Dermis microvascular lymphatic vessel endothelial cell (primary cell): ENCODE measurements at regions not wholly inside any gene's neighbourhood (a gene's known extent, or its start where the extent isn't known, plus 50 kb on each side); places are given as distances from the start of the nearest gene placed in this dataset.
"Not testable (repeated sequence)": the region's sequence is repeated elsewhere in the genome, so short reads cannot be mapped to it uniquely, and the experiment has no call there.

ENCODE experiments used
- DNase-seq, 2 donors: peaks; one replicate each; pipeline versions ENCODE4 v3.0.0 to v3.0.0-alpha.2; 2010; ENCODE audit warnings: low read depth in 2 of 2

DNA sequence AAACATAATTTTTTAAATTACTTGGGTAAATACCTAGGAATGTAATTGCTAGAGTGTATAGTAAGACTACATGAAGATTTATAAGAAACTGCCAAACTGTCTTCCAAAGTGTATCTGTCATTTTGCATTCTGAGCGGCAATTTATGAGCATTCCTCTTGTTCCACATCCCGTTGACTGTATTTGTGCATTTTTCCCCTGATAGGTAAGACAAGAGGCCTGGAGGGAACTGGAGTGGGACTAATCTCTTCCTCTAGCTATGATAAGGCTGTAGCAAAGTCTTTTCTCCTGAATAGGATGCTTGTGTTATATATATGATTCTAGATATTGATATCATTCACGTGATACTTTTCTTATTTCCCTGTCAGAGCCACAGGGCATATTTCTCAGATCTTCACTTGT, 1557.5 kb downstream of the GRIK2 start:
- no peak for DNase-seq

DNA sequence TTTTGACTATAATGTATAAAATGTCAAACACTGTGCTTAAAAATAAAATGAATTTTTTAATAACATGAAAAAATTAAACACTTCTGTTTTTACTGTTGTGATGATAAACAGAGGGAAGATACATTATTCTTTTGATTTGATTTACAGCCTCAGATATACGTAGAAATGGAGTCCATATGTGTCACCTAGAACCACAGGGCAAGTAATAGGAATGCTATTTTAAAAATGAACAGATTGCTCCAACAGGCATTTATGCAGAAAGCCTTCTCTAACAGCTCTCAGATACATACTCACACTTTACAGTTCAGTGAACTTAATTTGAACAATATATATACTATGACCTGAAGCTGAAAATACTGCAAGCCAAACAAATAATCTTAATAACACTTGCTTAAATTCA, 1551.0 kb downstream of the GRIK2 start:
- no peak for DNase-seq

DNA sequence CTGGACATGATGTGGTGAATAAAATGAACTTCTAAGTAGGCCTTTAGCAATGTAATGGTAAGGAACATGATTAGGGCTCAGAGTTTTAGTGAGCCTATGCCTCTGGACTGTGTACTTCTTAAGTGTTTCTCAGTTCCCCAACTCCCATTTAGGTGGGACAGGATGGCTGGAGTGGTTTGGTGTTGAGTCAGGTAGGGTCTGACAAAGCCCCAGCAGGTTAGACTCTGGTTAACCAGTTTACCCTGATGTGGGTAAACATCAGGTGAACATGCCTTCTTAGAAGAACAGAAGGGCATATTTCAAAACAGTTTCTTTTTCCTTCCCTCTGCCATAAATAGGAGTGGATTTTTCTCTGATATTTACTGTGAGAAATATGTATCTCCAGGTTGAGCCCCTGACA, 1548.7 kb downstream of the GRIK2 start:
- no peak for DNase-seq

DNA sequence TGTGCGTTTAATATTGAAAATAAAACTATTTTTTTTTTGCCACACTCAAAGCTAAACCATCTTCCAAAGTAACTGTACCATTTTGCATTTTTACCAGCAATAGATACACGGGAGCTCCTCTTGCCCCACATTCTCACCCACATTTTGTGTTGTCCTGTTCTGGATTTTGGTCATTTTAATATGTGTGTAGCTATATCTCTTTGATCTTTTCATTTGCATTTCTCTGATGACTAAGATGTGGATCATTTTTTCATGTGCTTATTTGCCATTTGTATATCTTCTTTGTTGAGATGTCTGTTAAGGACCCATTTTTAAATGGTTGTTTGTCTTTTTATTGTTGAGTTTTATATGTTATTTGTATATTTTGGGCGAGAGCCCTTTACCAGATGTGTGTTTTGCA, 1543.5 kb downstream of the GRIK2 start:
- DNase-seq: no peak

GRCh38 chr6:102928109-102928508, 1534.6 kb downstream of the GRIK2 start:
- DNase-seq: no peak

- DNase-seq: no peak
Measured at GRCh38 chr6:102918161-102918560, 1524.7 kb downstream of the GRIK2 start.

- DNase-seq: no peak
Measured at GRCh38 chr6:102911571-102911970, 1518.1 kb downstream of the GRIK2 start.

- not testable (repeated sequence) for DNase-seq
Measured at GRCh38 chr6:102910701-102911139, 1517.2 kb downstream of the GRIK2 start.

- no peak for DNase-seq
Measured at GRCh38 chr6:102907181-102907580, 1513.7 kb downstream of the GRIK2 start.

DNA sequence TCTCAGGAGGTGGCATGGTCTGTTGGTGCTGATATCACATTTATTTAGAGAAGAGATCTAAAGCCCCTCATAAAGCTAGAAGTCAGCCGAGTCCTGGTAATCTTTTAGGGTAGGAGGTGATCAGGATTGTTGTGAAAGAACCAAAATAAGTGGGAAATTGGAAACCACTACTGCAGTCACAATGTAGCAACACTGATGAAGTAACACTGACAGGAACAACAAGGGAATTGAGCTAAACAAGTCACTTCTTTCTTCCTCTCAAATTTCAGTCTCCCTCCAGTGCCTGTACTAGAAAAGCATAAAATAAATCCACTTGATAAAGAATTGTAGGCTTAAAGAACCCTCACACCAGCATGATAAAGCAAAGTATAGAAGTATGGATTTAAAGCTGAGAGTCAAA, 1509.0 kb downstream of the GRIK2 start:
- DNase-seq: no peak

DNA sequence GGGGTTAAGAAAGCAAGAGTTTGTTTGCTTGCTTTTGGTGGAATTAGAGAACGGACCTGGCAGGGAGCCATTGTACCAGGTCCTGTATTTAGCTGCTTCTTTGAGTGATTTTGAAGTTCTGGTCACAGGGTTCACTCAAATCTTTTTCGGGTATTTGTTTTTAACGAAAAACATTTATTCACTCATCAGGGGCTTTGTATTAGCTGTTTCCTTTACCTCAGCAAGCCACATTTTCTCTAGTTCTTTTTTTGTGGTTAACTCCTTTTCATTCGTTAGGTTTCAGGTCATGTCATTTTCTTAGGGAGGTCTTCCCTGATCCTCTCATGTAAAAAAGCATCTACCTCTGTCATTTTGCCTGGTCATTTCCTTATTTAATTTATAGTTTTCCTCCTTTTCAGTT, 1502.2 kb downstream of the GRIK2 start:
- no peak for DNase-seq

- DNase-seq: no peak
Measured at GRCh38 chr6:102885165-102885564, 1491.7 kb downstream of the GRIK2 start.

DNA sequence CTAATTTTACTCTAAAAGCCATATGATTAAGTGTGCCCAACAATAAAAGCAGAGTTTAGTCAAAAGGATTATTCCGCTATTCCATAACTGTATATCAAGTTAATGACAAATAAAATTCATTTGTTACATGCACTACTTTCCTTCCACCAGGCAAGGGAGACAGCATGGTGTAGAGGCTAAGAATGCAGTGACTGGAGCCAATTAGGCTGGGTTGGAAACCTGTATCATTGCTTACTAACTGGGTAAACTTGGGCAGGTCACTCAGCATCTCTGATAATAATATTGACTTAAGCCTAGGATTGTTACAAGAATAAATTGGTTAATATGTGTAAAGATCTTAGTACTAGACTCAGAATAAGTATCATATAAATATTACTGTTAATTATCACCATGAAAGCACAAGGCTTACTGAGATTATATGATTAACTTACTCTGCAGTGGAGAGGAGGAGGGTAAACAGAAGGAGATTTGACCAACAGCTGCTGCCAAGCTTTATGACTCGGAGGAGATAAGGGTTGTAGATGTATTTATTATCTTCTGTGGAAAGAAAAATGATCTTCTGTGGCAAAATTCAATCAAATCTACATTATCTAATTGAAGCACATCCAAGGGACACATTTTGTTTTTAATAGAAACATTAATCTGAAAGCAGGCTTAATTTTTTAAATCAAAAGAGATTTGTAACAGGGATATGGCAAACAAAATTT, 1459.9 kb downstream of the GRIK2 start:
- no peak for DNase-seq

GRCh38 chr6:102848796-102849195, 1455.3 kb downstream of the GRIK2 start:
- no peak for DNase-seq

DNA sequence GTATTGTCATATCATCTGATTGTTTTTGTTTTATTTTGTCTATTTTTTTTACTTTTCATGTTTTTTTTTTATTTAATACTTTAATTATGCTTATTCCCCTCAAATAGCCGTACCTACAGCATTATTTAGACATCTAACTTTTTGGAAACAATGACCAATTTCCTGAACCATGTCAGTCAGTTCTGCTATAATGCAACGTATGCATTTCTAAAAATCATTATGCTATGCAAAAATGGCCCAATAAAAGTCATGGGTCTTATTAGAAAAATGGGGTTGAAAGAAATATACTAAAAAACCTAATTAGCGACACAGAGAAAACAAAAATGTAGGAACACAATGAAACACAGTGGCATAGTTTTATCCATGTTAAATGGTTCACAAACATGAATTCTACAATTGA, 1454.7 kb downstream of the GRIK2 start:
- no peak for DNase-seq

GRCh38 chr6:102841060-102841459, 1447.6 kb downstream of the GRIK2 start:
- no peak for DNase-seq

DNA sequence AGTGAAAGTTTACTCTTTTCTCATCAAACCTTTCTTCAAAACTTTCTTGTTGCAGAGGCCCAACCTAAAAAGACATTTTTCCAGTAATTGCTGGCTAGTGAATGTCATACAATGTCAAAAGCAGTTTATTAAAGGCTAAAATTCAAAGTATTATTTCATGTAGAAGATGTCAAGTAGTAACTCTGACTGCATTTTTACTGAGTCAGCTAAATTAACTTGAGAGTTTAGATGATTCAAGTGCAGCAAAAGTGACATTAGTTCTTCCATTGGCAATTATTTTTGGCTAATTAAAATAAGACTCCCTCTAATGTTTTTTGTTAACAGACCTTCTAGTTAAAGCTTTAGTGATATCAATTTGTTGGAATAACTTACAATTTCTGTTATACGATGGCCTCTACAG, 1438.5 kb downstream of the GRIK2 start:
- no peak for DNase-seq

GRCh38 chr6:102820098-102820497, 1426.6 kb downstream of the GRIK2 start:
- no peak for DNase-seq

- DNase-seq: no peak
Measured at GRCh38 chr6:102815207-102815606, 1421.7 kb downstream of the GRIK2 start.

DNA sequence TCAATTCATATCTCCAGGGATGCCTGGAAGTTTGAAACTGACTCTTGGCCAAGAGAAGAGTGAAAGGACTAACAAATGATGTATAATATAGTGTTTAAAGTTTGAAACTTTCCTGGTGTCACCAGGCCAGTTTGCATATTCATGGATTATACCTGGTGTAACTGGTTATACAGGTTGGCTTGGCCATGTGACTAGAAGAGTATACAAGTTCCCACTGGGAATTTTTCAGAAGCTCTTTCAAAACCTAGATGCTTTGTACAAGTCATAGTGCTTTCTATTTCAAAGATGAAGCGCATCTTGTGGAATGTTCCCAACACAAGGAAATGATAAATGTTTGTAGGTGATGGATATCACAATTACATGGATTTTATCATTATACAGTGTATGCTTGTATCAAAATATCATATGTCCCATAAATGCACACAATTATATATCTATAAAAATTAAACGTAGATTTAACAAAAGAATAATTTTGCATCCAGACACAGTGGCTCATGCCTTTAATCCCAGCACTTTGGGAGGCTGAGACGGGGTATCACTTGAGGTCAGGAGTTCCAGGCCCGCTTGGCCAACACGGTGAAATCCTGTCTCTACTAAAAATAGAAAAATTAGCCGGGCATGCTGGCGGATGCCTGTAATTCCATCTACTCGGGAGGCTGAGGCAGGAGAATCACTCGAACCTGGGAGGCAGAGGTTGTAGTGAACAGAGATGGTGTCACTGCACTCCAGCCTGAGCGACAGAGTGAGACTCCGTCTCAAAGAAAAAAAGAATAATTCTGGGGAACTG, 1420.2 kb downstream of the GRIK2 start:
- DNase-seq: no peak

GRCh38 chr6:102812242-102812641, 1418.7 kb downstream of the GRIK2 start:
- no peak for DNase-seq

GRCh38 chr6:102808944-102809505, 1415.5 kb downstream of the GRIK2 start:
- DNase-seq: not testable (repeated sequence)

- DNase-seq: no peak
Measured at GRCh38 chr6:102799051-102799450, 1405.5 kb downstream of the GRIK2 start.
